Gastrocnemius medialis (tissue), 4 donors: ENCODE measurements at regions not wholly inside any gene's neighbourhood (a gene's known extent, or its start where the extent isn't known, plus 50 kb on each side); places are given as distances from the start of the nearest gene placed in this dataset.

Experiments used
- ATAC-seq, 2 donors: fragments of 150-250 bp; one replicate each; pipeline ENCODE4 v1.9.1; 2016
- DNase-seq, 2 donors: peaks; one replicate each; pipeline ENCODE4 v3.0.0-alpha.2; 2019
- H3K27ac ChIP-seq, 4 donors: fragments of 200-600 bp; sonication (generic); 1 replicate in 1 of 4; 2 replicates in 3 of 4; pipeline ENCODE4 v1.5.1; 2016 to 2018; ENCODE audit warnings: mild to moderate bottlenecking in 2 of 4, moderate library complexity in 1 of 4
- H3K27me3 ChIP-seq, 3 donors: fragments of 200-600 bp; sonication (generic) in 2 of 3; 1 replicate in 1 of 3; 2 replicates in 2 of 3; pipeline versions ENCODE4 v1.5.1 to v1.6.0; 2016 to 2019; ENCODE audit warnings: mild to moderate bottlenecking in 1 of 3, moderate library complexity in 1 of 3
- H3K36me3 ChIP-seq, 2 donors: fragments of 200-600 bp; sonication (generic) in 1 of 2; one replicate each; pipeline ENCODE4 v1.5.1; 2017 to 2018
- H3K4me1 ChIP-seq, 2 donors: fragments of 200-600 bp; sonication (generic) in 1 of 2; one replicate each; pipeline ENCODE4 v1.5.1; 2016 to 2017; ENCODE audit warnings: mild to moderate bottlenecking in 2 of 2
- H3K4me3 ChIP-seq, 4 donors: fragments of 200-600 bp; sonication (generic) in 3 of 4; 1 replicate in 1 of 4; 2 replicates in 3 of 4; pipeline ENCODE4 v1.5.1; 2016 to 2019; ENCODE audit warnings: mild to moderate bottlenecking in 2 of 4
- H3K9me3 ChIP-seq, 3 donors: fragments of 200-600 bp; sonication (generic) in 2 of 3; 1 replicate in 1 of 3; 2 replicates in 2 of 3; pipeline ENCODE4 v1.5.1; 2016 to 2019
- POLR2A ChIP-seq, 2 donors: fragments of 450-650 bp; IDR thresholded peaks; one replicate each; pipeline ENCODE4 v1.6.1; 2017; ENCODE audit warnings: antibody characterized with exemption in 2 of 2, mild to moderate bottlenecking in 2 of 2, moderate library complexity in 2 of 2
- in situ Hi-C, 4 donors: fragments of 200-750 bp; cut with MboI; loops; one replicate each; pipeline versions ENCODE4 v1.15.0 to v1.8.0; 2017; ENCODE audit warnings: low sequenced_read_pairs in 4 of 4
- intact Hi-C: fragments of 100-400 bp; cut with DNase I; formaldehyde crosslinking; loops from one replicate; pipeline ENCODE4 v1.15.1; 2023; ENCODE audit warnings: low total_unique reads
- TF ChIP-seq, protein P1 (sequence below), 5 experiments: fragments of 450-650 bp in 3 of 5; fragments of 200-600 bp in 2 of 5; sonication (generic) in 2 of 5; IDR thresholded peaks in 4 of 5; conservative IDR thresholded peaks in 1 of 5; 1 replicate in 4 of 5; 2 replicates in 1 of 5; pipeline ENCODE4 v1.5.1; 2016 to 2019; ENCODE audit warnings: antibody characterized with exemption in 5 of 5, mild to moderate bottlenecking in 3 of 5, moderate library complexity in 3 of 5

GRCh38 chr3:23000371-23000770, 202.8 kb upstream of the UBE2E2 start:
- Histone ChIP-seq H3K4me1 (peaks cover 23 to 30% of the 10 kb centered on the region in 2 donors), H3K27me3 (no peaks in the 10 kb centered on the region), H3K9me3 (no peaks in the 10 kb centered on the region), H3K36me3 (no peaks in the 10 kb centered on the region), H3K27ac (no peak overlapping the region), H3K4me3 (no peak overlapping the region)
- intact Hi-C loops (no loop called here), in situ Hi-C loops (no loop called here)
- TF ChIP-seq, protein P1, sequence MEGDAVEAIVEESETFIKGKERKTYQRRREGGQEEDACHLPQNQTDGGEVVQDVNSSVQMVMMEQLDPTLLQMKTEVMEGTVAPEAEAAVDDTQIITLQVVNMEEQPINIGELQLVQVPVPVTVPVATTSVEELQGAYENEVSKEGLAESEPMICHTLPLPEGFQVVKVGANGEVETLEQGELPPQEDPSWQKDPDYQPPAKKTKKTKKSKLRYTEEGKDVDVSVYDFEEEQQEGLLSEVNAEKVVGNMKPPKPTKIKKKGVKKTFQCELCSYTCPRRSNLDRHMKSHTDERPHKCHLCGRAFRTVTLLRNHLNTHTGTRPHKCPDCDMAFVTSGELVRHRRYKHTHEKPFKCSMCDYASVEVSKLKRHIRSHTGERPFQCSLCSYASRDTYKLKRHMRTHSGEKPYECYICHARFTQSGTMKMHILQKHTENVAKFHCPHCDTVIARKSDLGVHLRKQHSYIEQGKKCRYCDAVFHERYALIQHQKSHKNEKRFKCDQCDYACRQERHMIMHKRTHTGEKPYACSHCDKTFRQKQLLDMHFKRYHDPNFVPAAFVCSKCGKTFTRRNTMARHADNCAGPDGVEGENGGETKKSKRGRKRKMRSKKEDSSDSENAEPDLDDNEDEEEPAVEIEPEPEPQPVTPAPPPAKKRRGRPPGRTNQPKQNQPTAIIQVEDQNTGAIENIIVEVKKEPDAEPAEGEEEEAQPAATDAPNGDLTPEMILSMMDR (IDR thresholded peaks at IDR 0.05 in 4 of 5, conservative IDR thresholded peaks at IDR 0.05 in 1 of 5): no peak
- no peak for TF ChIP-seq POLR2A (IDR thresholded peaks at IDR 0.05)
- ATAC-seq (no peak), DNase-seq (no peak)

DNA sequence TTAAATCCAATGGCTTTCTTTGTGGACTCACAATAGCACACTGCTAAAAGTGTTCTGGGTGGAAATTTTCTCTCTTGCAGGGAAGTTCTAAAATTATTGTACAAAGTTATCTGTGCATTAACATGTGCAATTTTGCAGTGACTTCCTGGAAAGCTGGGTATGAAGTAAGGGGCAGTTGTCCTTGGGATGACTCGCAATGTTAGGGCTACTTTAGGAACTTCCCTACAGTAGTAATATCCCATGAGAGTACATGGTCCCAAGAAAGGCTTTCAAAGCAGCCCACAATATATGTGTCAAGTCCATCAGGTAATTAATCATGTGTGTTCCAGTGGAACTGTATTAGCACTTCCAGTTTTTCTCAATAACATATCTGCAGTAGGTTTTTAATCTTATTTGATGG, 201.0 kb upstream of the UBE2E2 start:
- Histone ChIP-seq H3K9me3 (no peaks in the 10 kb centered on the region), H3K4me1 (peaks cover 23 to 30% of the 10 kb centered on the region in 2 donors), H3K27ac (peak overlapping the region in 3 of 4 donors; percentile 70 to 86 (median 76)), H3K27me3 (no peaks in the 10 kb centered on the region), H3K36me3 (no peaks in the 10 kb centered on the region), H3K4me3 (no peak overlapping the region)
- TF ChIP-seq, protein P1 (IDR thresholded peaks at IDR 0.05 in 4 of 5, conservative IDR thresholded peaks at IDR 0.05 in 1 of 5): no peak
- no peak for TF ChIP-seq POLR2A (IDR thresholded peaks at IDR 0.05)
- DNase-seq: no peak
- in situ Hi-C loops (no loop called here), intact Hi-C loops (no loop called here)
- ATAC-seq: no peak

DNA sequence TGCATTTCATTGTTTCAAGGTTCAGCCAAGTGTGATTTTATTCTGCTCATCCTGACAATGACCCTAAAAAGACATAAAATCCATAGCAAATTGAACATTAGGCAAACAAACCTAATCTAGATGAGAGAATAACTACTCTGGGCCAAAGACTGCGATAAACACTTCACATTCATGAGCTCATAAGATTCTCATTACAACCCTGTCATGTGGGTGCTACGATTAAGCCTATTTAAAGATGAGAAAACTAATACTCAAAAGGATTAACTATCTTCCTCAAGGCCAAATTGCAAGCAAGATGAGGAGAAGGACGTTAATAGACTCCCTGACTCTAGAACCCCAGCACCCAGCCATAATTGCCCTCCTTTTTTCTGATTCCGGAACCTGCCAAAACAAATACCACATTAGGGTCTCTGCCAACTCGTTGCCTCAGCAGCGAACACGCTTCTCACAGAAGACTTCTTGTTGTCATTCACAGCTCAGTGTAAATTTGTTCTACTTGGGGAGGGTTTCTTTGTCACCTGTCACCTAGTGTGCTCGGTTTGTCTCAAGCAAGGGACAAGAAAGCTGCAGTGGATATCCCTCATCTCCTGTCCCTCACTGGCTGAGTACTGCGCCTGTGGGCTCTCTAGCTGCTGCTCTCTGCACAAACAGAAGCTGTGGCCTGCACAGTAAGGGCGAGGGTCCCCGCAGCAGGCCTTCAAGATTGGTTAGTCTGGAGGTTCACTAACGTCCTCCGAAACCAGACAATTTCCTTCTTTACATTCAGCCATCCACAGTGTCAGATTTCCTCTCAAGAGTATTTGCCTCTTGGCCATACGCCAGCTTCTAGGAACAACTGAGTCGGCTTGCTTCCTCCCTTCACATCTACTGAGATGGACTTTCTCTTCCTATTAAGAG, 200.0 kb upstream of the UBE2E2 start:
- H3K27ac ChIP-seq: peak overlapping the region; percentile 65 to 86 (median 73)
- no peaks in the 10 kb centered on the region for H3K27me3 ChIP-seq
- peak; percentile 90 to 93 for ATAC-seq
- DNase-seq: peak in 1 of 2 donors; percentile 18
- peaks cover 23 to 30% of the 10 kb centered on the region in 2 donors for H3K4me1 ChIP-seq
- peak overlapping the region in 1 of 4 donors; percentile 25 for H3K4me3 ChIP-seq
- in situ Hi-C loops: no loop called here
- H3K36me3 ChIP-seq: no peaks in the 10 kb centered on the region
- H3K9me3 ChIP-seq: no peaks in the 10 kb centered on the region
- intact Hi-C loops: no loop called here
- TF ChIP-seq POLR2A (IDR thresholded peaks at IDR 0.05): peak in 1 of 2 donors; percentile 28
- TF ChIP-seq, protein P1 (IDR thresholded peaks at IDR 0.05 in 4 of 5, conservative IDR thresholded peaks at IDR 0.05 in 1 of 5): no peak

GRCh38 chr3:23003733-23004046, 199.4 kb upstream of the UBE2E2 start:
- Histone ChIP-seq H3K4me3 (no peak overlapping the region), H3K9me3 (no peaks in the 10 kb centered on the region), H3K27me3 (no peaks in the 10 kb centered on the region), H3K4me1 (peaks cover 23 to 30% of the 10 kb centered on the region in 2 donors), H3K36me3 (no peaks in the 10 kb centered on the region), H3K27ac (peak overlapping the region; percentile 65 to 86 (median 73))
- ATAC-seq (no peak), DNase-seq (no peak)
- intact Hi-C loops (no loop called here), in situ Hi-C loops (no loop called here)
- no peak for TF ChIP-seq POLR2A (IDR thresholded peaks at IDR 0.05)
- TF ChIP-seq, protein P1 (IDR thresholded peaks at IDR 0.05 in 4 of 5, conservative IDR thresholded peaks at IDR 0.05 in 1 of 5): no peak
